Neural progenitor cell (in vitro differentiated cells): ENCODE measurements at regions not wholly inside any gene's neighbourhood (a gene's known extent, or its start where the extent isn't known, plus 50 kb on each side); places are given as distances from the start of the nearest gene placed in this dataset.

Experiments used
- DNase-seq: peaks from one replicate; pipeline ENCODE4 v3.0.0-alpha.2; 2016; ENCODE audit warnings: low spot score
- H2AFZ ChIP-seq: fragments of 200-600 bp; sonication (generic); replicated peaks from 2 replicates; pipeline ENCODE4 v1.6.1; 2016; ENCODE audit warnings: antibody characterized with exemption
- H3F3A ChIP-seq: fragments of 200-600 bp; sonication (generic); 2 replicates; pipeline ENCODE4 v1.6.1; 2016; ENCODE audit warnings: antibody characterized with exemption, low read depth
- H3K27ac ChIP-seq: fragments of 200-600 bp; sonication (generic); 2 replicates; pipeline ENCODE4 v1.5.1; 2016; ENCODE audit warnings: mild to moderate bottlenecking
- H3K27me3 ChIP-seq: fragments of 200-600 bp; sonication (generic); 2 replicates; pipeline ENCODE4 v1.6.1; 2016; ENCODE audit warnings: mild to moderate bottlenecking, moderate library complexity
- H3K36me3 ChIP-seq: fragments of 200-600 bp; sonication (generic); 2 replicates; pipeline ENCODE4 v1.5.1; 2016
- H3K4me1 ChIP-seq: fragments of 200-600 bp; sonication (generic); 2 replicates; pipeline ENCODE4 v1.6.1; 2016; ENCODE audit warnings: mixed run types
- H3K4me2 ChIP-seq: fragments of 200-600 bp; sonication (generic); 2 replicates; pipeline ENCODE4 v1.6.1; 2016
- H3K4me3 ChIP-seq: fragments of 200-600 bp; sonication (generic); 2 replicates; pipeline ENCODE4 v1.5.1; 2016
- H3K79me2 ChIP-seq: fragments of 200-600 bp; sonication (generic); 2 replicates; pipeline ENCODE4 v1.6.1; 2016; ENCODE audit warnings: low read depth
- H3K9ac ChIP-seq: fragments of 200-600 bp; sonication (generic); 2 replicates; pipeline ENCODE4 v1.6.1; 2016
- H3K9me3 ChIP-seq: fragments of 200-600 bp; sonication (generic); 2 replicates; pipeline ENCODE4 v1.5.1; 2016; ENCODE audit warnings: low read depth
- H4K20me1 ChIP-seq: fragments of 200-600 bp; sonication (generic); 2 replicates; pipeline ENCODE4 v1.6.1; 2016; ENCODE audit warnings: low read depth
- H3K27ac Mint-ChIP-seq: 3 replicates; pipeline ENCODE4 v1.8.0; 2021; ENCODE audit warnings: mixed read lengths
- H3K27me3 Mint-ChIP-seq: 2 replicates; pipeline ENCODE4 v1.8.0; 2022; ENCODE audit warnings: low read depth, mild to moderate bottlenecking, inconsistent platforms, moderate library complexity, mixed read lengths; ENCODE audit not compliant: insufficient read depth
- H3K36me3 Mint-ChIP-seq: 3 replicates; pipeline ENCODE4 v1.8.0; 2021; ENCODE audit warnings: mixed read lengths
- H3K4me1 Mint-ChIP-seq: 3 replicates; pipeline ENCODE4 v1.8.0; 2021; ENCODE audit warnings: mixed read lengths
- H3K4me3 Mint-ChIP-seq: 3 replicates; pipeline ENCODE4 v1.8.0; 2021; ENCODE audit warnings: mild to moderate bottlenecking, moderate library complexity, mixed read lengths
- H3K9me3 Mint-ChIP-seq: 3 replicates; pipeline ENCODE4 v1.8.0; 2020; ENCODE audit warnings: mixed read lengths
- EZH2 ChIP-seq: fragments of 200-600 bp; sonication (generic); IDR thresholded peaks from 2 replicates; pipeline ENCODE4 v1.6.1; 2017; ENCODE audit warnings: antibody characterized with exemption, mild to moderate bottlenecking, moderate library complexity
- EZH2phosphoT487 ChIP-seq: fragments of 200-600 bp; sonication (generic); IDR thresholded peaks from 2 replicates; pipeline ENCODE4 v1.6.1; 2017; ENCODE audit warnings: antibody characterized with exemption
- TF ChIP-seq, protein P1 (sequence below): fragments of 200-600 bp; sonication (generic); IDR thresholded peaks from 2 replicates; pipeline ENCODE4 v1.5.1; 2017; ENCODE audit warnings: antibody characterized with exemption, mild to moderate bottlenecking

- no peaks in the 10 kb centered on the region for H3K79me2 ChIP-seq
- H3K4me3 ChIP-seq = no peak overlapping the region
- H3K36me3 Mint-ChIP-seq = no peaks in the 10 kb centered on the region
- H3K27me3 Mint-ChIP-seq = peaks cover 2% of the 10 kb centered on the region
- H3K27me3 ChIP-seq = peaks cover 22% of the 10 kb centered on the region
- H3K4me1 Mint-ChIP-seq = peaks cover 2% of the 10 kb centered on the region
- no peak overlapping the region for H3K27ac Mint-ChIP-seq
- H3K9me3 Mint-ChIP-seq = peaks cover 6% of the 10 kb centered on the region
- H3F3A ChIP-seq = no peaks in the 10 kb centered on the region
- H3K27ac ChIP-seq = no peak overlapping the region
- no peak overlapping the region for H3K4me3 Mint-ChIP-seq
- no peaks in the 10 kb centered on the region for H4K20me1 ChIP-seq
- H3K4me2 ChIP-seq = no peak overlapping the region
- H3K36me3 ChIP-seq = no peaks in the 10 kb centered on the region
- DNase-seq = no peak
- H3K9me3 ChIP-seq = no peaks in the 10 kb centered on the region
- H3K9ac ChIP-seq = no peak overlapping the region
- H2AFZ ChIP-seq = no peak overlapping the region
- H3K4me1 ChIP-seq = no peaks in the 10 kb centered on the region
- no peak for TF ChIP-seq EZH2phosphoT487
- TF ChIP-seq EZH2 = no peak
- TF ChIP-seq, protein P1, sequence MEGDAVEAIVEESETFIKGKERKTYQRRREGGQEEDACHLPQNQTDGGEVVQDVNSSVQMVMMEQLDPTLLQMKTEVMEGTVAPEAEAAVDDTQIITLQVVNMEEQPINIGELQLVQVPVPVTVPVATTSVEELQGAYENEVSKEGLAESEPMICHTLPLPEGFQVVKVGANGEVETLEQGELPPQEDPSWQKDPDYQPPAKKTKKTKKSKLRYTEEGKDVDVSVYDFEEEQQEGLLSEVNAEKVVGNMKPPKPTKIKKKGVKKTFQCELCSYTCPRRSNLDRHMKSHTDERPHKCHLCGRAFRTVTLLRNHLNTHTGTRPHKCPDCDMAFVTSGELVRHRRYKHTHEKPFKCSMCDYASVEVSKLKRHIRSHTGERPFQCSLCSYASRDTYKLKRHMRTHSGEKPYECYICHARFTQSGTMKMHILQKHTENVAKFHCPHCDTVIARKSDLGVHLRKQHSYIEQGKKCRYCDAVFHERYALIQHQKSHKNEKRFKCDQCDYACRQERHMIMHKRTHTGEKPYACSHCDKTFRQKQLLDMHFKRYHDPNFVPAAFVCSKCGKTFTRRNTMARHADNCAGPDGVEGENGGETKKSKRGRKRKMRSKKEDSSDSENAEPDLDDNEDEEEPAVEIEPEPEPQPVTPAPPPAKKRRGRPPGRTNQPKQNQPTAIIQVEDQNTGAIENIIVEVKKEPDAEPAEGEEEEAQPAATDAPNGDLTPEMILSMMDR = no peak
Observed at GRCh38 chr20:10167594-10167993, 51.0 kb upstream of the SNAP25 start.
